GM12801 (cell line): ENCODE measurements at regions not wholly inside any gene's neighbourhood (a gene's known extent, or its start where the extent isn't known, plus 50 kb on each side); places are given as distances from the start of the nearest gene placed in this dataset.

Source experiments
- CTCF ChIP-seq: IDR thresholded peaks from one replicate; pipeline ENCODE4 v1.5.1; 2011; ENCODE audit warnings: control low read depth; ENCODE audit not compliant: insufficient read length; ENCODE audit errors: extremely low read depth

- TF ChIP-seq CTCF: no peak
Observed at GRCh38 chr6:137568067-137568466, 73.9 kb upstream of the OLIG3 start.

GRCh38 chr6:137570393-137570792 lies 76.2 kb upstream of the OLIG3 start:
- no peak for TF ChIP-seq CTCF

- TF ChIP-seq CTCF: no peak
Observed at GRCh38 chr6:137571854-137572253, 77.7 kb upstream of the OLIG3 start.

- TF ChIP-seq CTCF: no peak
Observed at GRCh38 chr6:137573739-137574138, 79.5 kb upstream of the OLIG3 start.

- TF ChIP-seq CTCF: no peak
Observed at GRCh38 chr6:137579612-137580011, 85.4 kb upstream of the OLIG3 start.

- TF ChIP-seq CTCF: no peak
Observed at GRCh38 chr6:137581019-137581707, 87.0 kb upstream of the OLIG3 start.

GRCh38 chr6:137588472-137588871 lies 94.3 kb upstream of the OLIG3 start:
- no peak for TF ChIP-seq CTCF
